HG03280 (cell line): ENCODE measurements at regions not wholly inside any gene's neighbourhood (a gene's known extent, or its start where the extent isn't known, plus 50 kb on each side); places are given as distances from the start of the nearest gene placed in this dataset.
"Not testable (repeated sequence)": the region's sequence is repeated elsewhere in the genome, so short reads cannot be mapped to it uniquely, and the experiment has no call there.

ENCODE experiments used
- ATAC-seq: cut with Tn5 transposase; IDR thresholded peaks from one replicate; pipeline ENCODE4 v1.9.1; 2021; ENCODE audit warnings: mild to moderate bottlenecking, moderate library complexity; ENCODE audit not compliant: unreplicated experiment

DNA sequence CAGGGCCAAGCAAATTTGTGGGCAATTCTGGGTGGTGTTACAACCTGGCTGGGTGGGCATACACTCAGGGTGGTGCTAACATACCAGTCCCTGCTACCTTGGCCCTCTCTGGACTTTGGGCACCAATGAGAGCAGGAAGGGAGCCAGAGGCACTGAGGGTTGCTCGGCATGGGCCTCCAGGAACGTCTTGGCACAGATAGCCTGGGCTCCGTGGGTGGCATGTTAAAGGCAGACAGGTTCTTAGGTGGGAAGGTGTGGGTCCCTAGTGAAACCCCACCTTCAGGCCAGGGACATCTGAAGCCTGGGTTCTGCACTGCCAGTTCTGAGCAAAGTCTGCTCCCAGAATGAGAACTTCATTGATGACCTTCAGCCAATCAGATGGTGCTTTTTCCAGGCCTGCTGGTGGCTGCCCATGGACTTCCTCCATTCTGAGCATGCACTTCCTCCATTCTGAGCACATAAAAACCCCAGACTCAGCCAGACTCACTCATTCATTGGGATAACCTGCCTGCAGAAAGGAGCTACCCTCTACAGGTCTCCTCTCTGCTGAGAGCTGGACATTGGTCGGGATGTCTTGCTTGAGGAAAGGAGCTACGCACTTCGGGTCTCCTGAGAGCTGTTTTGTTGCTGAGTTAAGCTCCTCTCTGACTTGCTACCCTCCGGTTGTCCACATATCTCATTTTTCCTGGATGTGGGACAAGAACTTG lies 2567.1 kb downstream of the PCDH9 start:
- no peak for ATAC-seq

DNA sequence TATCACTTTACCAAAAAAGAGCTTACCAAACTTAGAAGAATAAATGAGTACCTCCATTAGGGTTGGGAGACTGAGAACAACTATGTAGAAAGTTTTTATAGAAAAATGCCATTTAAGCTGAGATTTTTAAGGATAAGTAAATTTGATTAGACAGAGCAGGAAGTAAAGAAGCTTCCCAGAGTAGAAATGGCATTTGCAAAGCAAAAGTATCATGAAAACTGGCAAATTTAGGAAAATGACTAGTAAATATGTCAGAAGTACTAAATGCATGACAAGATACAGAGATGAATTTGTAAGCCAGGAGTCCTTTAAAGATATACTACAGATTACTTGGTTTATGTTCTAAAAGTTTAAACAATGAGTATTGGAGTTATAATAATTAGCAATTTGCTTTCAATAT lies 2581.8 kb downstream of the PCDH9 start:
- ATAC-seq = no peak

DNA sequence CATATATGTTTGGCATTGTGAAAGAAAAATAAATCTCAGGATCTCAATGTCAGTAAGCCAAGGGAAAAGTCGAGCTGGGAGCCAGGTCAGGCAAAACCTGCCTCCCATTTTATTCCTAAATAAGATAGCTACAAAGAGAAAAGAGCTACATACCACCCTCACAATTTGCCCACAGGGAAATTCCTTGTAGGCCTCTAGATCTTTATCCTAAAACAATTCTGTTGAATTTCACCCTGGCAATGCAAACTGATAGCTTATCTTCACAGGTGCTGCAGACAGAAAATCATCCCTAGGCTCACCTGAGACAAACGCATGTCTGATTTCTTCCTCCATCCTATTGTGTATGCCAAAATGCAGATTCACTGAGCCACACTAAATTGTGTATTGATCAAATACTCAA lies 2587.1 kb downstream of the PCDH9 start:
- no peak for ATAC-seq

DNA sequence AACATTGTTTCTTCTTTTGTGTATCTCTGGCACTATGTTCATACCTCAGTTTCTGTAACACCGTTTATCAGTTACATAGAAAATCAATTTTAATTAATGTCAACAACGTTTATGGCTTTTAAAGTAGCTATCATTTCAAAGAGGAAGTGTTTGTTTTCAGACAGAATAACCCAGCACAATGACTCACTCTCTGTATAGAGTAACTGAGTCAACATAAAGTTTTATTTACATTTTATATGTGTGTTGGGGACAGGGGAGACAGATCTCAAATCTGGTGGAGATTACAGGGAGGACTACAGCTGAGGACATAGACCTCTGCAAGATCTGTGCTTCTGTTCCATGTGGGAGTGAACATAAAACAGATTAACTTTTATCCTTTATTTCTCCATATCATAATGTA lies 2590.1 kb downstream of the PCDH9 start:
- no peak for ATAC-seq

DNA sequence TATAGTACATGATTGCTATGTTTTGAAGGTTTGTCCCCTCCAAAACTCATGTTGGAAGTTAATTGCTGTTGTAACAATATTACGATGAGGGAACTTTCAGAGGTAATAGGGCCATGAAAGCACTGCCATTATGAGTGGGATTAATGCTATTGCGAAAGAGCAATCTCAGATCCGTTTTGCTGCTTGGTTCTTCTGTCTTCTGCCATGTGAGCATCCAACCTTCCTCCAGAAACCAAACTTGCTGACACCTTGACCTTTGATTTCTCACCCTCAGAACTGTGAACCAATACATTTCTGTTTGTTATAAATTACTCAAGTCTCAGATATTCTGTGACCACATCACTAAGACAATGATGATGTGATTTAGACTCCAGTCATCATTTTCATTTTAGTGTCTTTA lies 2590.9 kb downstream of the PCDH9 start:
- ATAC-seq = no peak

DNA sequence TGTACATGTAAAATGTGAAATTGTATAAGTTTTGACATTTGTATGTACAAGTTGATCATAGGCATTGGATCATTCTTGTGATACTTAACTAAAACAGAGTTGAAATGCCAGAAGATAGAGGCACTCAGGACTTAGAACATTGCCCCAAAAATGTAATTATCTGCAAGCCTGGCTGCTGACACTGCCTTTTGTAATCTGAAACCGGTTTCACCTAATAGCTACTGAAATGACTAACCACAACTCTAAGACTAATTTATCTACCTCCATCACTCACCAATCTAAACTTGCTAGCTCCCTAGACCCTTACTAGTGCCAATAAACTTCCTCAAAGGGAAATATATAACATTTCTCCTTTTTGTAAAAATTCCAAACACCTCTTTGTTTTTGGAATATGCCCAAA lies 2596.2 kb downstream of the PCDH9 start:
- no peak for ATAC-seq

DNA sequence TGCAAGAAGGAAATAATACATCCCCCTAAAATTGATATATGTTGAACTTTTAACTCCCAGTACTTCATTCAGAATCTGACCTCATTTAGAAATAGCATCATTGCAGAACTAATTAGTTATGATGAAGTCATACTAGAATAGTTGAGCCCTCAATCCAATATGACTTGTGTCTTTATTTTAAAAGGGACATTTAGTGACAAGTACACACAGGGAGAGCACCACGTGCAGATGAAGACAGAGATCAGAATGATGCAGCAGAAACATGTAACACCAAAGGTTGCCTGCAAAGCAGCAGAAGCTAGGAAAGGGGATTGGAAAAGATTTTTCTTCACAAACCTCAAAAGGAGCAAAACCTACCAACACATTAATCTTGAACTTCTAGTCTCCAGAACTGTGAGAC lies 2602.5 kb downstream of the PCDH9 start:
- ATAC-seq = no peak

DNA sequence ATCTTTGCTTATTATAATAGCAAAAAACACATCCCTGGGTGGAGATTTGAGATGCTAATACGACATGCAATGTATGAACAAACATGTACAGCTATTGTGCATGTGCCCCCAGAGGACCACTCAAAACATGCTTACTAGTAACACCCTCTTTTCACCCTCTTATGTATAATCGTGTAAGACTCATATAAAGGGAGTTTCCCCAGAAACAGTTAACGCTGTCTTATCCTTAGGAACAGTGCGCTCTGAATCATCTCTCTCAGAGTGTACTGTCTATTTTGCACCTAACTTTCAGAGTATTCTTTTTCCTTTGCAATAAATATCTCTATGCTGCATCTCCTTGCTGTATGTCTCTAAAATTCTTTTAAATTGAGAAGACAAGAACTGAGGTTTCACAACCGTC lies 2604.0 kb downstream of the PCDH9 start:
- ATAC-seq = no peak

DNA sequence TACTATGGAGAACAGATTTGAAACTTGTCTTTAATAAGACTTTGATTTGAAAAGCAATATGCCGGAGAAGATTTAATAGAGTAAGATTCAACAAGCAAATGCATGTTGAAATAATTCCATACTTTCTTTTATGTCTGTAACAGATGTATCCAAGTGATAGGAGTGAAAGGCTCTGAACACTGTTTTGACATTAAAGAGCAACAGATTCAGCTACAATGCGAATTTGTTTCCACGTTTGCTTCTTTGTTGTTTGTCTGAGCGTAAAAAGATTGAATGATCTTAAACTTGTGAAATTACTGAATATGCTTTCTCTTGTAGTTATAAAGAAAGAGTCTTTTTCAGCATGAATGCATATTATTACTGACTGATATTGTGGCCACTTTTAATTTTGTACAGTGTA lies 2612.9 kb downstream of the PCDH9 start:
- no peak for ATAC-seq

DNA sequence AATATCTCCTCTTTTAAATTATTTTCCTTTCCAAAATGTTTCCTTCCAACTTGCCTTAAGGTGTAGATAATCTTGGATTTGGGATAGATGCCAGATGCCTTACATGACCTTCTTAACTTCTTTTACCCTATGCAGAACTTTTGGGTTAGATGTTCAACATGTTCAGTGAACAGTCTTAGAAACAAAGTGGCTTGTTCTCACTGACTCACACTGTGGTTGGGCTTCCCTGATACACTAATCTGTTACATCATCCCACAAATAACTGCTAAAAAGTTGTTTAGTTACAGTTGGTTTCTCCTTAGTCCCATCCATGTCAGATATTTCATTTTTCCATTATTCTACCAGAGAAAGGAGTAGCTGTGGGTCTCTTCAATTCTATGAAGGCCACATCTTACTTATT lies 2638.2 kb downstream of the PCDH9 start:
- ATAC-seq = no peak

DNA sequence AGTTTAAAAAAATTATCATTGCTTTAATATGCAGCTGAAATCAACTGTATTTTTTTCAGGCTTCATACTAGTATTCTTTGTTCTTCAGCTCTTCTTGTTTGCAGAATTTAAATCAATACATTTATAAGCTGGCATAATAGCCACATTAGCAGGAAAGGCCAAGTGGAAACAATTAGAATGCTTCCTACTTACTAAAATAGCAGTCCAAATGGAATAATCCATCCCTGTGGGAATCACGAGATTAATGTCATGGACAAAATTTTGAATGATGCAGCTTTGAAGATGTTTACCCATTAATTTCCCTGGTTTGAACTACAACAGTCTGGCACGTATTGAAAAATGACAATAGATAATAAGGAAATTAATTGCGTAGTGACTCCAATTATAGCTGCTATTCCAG lies 2650.8 kb downstream of the PCDH9 start:
- no peak for ATAC-seq

DNA sequence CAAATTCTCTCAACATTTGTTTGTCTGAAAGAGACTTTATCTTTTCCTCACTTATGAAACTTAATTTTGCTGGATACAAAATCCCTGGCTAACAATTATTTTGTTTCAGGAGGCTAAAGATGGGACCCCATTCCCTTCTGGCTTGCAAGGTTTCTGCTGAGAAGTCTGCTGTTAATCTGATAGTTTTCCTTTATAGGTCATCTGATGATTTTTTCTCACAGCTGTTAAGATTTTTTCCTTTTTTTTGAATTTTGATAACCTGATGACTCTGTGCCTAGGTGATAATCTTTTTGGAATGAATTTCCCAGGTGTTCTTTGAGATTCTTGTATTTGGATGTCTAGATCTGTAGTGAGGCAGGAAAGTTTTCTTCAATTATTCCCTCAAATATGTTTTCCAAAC lies 2661.4 kb downstream of the PCDH9 start:
- no peak for ATAC-seq

DNA sequence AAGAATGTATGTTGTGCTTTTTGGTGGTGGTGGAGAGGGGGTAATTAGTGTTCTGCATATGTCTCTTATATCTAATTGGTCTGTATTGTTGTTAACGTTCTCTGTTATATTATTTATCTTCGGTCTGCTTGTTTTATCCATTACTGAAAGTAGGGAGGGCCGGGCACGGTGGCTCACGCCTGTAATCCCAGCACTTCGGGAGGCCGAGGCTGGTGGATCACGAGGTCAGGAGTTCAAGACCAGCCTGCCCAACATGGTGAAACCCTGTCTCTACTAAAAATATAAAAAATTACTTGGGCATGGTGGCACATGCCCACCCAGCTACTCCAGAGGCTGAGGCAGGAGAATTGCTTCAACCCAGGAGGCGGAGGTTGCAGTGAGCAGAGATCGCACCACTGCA lies 2672.1 kb downstream of the PCDH9 start:
- ATAC-seq = not testable (repeated sequence)

DNA sequence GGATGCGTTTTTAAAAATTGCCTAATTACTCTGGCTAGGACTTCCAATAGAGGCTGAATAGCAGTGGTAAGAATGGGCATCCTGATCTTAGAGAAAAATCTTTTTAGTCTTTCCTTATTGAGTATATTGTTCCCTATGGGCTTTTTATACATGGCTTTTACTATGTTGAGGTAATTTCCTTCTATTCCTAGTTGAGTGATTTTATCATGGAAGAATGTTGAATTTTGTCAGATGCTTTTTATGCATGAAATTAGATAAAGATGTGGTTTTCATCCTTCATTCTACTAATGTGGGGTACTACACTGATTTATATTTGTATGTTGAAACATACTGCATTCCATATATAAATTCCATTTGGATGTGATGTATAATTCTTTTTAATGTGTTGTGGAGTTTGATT lies 2673.8 kb downstream of the PCDH9 start:
- no peak for ATAC-seq

DNA sequence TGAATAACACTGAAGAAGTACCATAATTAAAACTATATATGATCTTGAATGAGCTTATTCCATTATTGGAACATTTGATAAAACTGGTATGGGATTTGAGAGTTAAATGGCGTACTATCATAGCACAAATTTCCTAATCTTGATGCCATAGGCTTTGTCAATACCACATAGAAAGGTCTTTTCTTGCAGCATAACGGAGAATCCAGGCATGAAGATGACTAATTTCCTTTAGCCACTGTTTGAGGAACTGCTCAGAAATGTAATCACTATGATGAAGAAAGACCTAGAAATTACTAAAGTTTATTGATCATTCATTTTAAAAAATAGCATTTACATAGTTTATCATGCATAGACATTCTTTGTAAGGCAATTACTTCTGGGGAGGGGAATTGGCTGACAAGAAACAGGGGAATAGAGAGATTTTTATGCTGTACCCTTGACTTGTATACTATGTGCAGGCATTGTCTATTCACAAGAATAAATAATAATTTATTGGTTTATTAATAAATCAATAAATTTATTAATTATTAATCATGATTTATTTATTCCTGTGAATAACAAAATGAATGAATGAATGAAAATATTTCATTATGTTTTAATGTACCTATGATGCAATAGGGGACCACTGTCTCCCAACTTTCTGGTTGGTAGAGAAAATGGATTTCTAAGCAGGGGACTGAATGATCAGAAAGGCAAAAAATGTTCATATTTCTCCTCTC lies 2676.6 kb downstream of the PCDH9 start:
- no peak for ATAC-seq

DNA sequence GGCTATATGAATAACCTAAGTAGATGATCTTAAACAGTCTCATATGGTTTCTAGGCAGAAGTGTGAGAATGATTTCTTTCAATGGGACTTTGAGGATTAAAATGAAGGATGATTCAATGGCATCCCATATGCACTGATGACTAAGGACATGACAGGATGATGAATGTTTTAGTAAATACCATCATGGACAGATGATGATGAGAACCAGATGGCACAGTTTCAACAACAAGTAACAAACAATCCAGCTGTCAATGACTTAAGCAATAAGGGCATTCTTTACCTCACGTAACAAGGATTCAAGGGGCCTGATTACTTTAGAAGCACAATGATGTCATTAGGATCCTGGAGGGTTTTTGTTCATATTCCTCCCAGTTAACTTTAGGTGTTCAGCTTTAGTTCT lies 2678.4 kb downstream of the PCDH9 start:
- no peak for ATAC-seq

DNA sequence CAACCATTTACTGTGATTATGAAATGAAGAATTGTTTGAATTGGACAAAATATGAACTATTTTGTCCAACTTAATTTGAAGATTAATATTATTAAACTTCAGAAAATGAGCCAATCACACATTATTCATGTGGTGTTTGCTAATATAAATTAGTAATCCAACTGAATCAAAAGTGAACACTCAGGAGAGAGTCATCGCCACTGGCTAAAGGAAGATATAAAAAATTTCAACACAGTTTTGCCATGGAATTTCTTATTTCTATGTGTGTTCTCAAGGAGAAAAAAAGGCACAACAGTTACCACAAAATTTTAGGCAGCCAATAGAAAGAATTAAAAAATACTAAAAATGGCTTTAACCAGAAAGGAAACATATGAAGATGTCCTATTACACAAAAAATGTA lies 2683.8 kb downstream of the PCDH9 start:
- ATAC-seq = no peak

DNA sequence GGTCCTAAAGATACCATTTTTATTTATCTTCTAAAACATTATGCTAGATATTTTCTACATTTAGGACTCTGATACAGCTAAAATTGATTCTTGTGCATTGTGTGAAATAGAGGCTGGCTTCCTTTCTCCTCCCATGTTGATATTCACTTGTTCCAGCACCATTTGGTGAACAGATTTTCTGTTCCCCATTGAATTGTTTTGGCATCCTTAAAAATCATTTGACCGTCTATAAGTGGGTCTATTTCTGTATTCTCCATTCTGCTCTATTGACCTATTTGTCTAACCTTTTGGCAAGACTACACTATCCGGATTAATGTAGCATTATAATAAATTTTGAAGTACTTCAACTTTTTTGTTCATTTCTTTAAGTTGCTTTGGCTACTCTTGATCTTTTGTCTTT lies 2689.2 kb downstream of the PCDH9 start:
- no peak for ATAC-seq

DNA sequence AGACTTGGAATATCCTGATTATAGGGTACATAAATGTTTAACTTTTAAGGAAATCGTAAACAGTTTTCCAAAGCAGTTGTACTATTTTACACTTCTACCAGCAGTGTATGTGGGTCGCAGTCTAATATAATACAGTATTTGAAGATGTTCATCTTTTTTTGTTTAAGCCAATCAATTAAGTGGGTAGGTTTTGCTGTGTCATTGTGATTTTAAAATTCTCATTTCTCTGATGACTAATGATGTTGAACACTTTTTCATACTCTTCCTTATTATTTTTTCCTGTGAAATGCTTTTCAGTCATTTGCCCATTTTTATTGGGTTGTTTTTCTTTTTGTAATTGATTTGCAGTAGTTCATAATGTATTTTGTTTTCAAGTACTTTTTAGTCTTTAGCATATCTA lies 2689.7 kb downstream of the PCDH9 start:
- no peak for ATAC-seq

DNA sequence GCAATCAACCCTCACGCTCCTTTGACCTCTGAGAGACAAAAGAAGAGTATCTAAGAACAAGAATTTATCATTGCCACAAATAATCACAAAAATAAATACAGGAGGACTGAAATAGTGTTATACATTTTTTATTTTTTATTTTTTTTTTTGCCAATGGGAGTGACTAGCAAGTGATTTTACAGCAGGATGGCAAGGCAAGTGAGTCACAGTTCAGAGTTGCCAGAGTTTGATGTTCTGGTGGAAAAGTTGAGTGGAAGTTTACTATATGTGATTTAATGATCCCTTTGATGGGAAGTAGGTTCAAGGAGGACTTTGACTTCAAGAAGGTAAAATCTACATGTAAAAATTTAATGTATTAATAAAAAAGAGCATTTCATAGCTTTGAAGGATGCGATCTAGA lies 2691.4 kb downstream of the PCDH9 start:
- no peak for ATAC-seq

DNA sequence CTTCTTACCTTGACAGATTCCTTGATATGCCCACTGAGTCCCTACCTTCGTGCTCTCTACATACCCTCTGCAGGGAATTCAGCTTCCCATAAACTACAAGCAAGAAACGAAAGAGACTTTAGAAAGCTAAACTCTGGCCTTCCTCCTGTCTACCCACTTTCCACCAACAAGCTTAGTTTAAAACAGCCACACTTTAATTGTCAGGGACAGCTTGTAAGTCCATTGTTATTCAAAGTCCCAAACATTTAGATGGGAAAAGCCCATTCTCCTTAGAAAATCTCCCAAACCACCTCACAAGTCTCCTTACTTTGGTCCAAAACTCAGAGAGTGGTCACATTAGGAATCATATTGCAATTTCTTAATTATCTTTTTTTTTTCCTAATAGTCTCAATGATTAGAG lies 2695.8 kb downstream of the PCDH9 start:
- no peak for ATAC-seq

DNA sequence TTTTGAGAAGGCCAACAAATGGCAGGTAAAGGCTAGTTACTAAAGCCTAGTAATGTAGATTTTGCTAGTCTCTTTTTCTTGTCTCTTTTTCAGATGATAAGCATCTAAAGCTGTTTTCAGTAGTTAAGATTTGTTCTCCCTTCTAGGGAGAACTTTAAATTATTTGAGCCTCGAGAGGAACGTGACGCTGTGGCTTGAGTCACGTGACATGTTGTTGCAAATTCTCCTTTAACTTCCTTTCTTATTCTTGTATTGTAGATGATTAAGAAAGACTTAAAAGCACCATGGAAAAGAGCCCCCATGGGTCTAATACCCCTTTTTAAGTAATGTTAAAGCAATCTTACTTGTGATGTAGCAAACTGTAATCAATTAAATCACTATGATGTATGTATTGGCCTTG lies 2698.7 kb downstream of the PCDH9 start:
- ATAC-seq = no peak
